ENCODE measurements at regions not wholly inside any gene's neighbourhood (a gene's known extent, or its start where the extent isn't known, plus 50 kb on each side); places are given as distances from the start of the nearest gene placed in this dataset.

DNA sequence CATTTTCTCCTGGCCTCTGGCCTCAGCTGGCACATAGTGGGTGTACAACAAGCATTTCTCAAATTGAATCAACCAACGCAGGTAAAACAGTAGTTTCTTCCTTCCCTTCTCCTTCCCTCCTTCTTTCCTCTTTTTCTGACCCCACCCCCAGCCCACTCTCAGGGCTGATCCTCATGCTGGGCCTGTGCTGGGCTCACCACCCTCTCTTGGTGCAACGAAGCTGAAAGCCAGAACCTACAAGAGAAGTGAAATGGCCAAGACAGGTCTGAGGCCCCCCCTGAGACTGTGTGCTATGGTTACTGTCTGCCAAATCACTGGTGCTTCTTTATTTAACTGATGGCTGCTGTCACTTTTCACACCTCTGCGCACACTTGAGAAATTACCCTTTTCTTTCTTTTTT is 53.0 kb upstream of the BOD1 start:
- Histone ChIP-seq H3K27me3 (ENCODE audit: control insufficient read depth in 1 of 2, insufficient read depth in 2 of 2, low read length in 2 of 2) (peaks cover 0 to 3% of the 10 kb centered on the region in 2 experiments), H3K9me3 (ENCODE audit: control insufficient read depth in 1 of 2, insufficient read depth in 1 of 2, low read length in 2 of 2) (peaks cover 0 to 9% of the 10 kb centered on the region in 2 experiments), H3K4me3 (ENCODE audit: low read length) (no peak overlapping the region), H3K4me1 (ENCODE audit: insufficient read depth, low read length) (no peaks in the 10 kb centered on the region), H3K36me3 (ENCODE audit: insufficient read depth, low read length) (no peaks in the 10 kb centered on the region), H3K27ac (ENCODE audit: low read depth in 1 of 2, low read length in 2 of 2) (no peak overlapping the region)
- no peaks in the 10 kb centered on the region for H3K36me3 Mint-ChIP-seq (ENCODE audit: low read depth)
- no peaks in the 10 kb centered on the region for H3K4me1 Mint-ChIP-seq (ENCODE audit: low read depth)
- H3K4me3 Mint-ChIP-seq, result no peak overlapping the region
- H3K9me3 Mint-ChIP-seq, result no peaks in the 10 kb centered on the region
- no peak for DNase-seq
- TF ChIP-seq, protein P1, sequence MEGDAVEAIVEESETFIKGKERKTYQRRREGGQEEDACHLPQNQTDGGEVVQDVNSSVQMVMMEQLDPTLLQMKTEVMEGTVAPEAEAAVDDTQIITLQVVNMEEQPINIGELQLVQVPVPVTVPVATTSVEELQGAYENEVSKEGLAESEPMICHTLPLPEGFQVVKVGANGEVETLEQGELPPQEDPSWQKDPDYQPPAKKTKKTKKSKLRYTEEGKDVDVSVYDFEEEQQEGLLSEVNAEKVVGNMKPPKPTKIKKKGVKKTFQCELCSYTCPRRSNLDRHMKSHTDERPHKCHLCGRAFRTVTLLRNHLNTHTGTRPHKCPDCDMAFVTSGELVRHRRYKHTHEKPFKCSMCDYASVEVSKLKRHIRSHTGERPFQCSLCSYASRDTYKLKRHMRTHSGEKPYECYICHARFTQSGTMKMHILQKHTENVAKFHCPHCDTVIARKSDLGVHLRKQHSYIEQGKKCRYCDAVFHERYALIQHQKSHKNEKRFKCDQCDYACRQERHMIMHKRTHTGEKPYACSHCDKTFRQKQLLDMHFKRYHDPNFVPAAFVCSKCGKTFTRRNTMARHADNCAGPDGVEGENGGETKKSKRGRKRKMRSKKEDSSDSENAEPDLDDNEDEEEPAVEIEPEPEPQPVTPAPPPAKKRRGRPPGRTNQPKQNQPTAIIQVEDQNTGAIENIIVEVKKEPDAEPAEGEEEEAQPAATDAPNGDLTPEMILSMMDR (IDR thresholded peaks at IDR 0.05), result no peak
- ATAC-seq (ENCODE audit: poor library complexity), result no peak
- intact Hi-C loops (cut with DNase I, micrococcal nuclease), result no loop called here
- peaks cover 17% of the 10 kb centered on the region for H3K27me3 Mint-ChIP-seq
- no peak overlapping the region for H3K27ac Mint-ChIP-seq
- ChIA-PET POLR2A (no interaction called here), CTCF (no interaction called here)

DNA sequence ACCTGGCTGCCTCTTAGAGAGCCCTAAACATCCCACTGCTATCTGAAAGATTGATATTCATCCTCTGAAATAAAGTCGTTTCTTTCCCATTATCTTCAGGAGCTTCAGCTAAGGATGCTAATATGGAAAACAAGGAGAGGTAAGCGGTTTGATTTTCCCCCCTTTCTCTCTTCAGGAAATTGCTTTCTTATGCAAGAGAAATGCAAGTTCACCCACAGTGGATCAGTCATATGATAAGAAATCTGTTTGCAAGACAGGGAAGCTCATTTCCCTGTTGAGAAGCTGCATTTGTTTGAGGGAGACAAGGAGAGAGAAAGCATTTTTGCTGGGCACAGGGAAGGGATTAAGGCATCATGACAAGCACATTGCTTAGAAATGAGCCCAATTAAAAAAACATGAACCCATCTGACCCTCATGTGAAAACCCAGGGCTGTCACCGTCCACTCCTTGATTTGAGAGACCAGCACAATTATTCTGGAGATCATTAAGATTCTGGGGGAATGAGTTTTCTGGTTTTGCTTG is 53.7 kb upstream of the BOD1 start:
- ChIA-PET CTCF (no interaction called here), POLR2A (no interaction called here)
- intact Hi-C loops (cut with DNase I, micrococcal nuclease), result no loop called here
- no peaks in the 10 kb centered on the region for H3K4me1 ChIP-seq (ENCODE audit: insufficient read depth, low read length)
- Mint-ChIP-seq H3K27me3 (peaks cover 17% of the 10 kb centered on the region), H3K9me3 (no peaks in the 10 kb centered on the region), H3K4me3 (no peak overlapping the region), H3K4me1 (ENCODE audit: low read depth) (no peaks in the 10 kb centered on the region), H3K36me3 (ENCODE audit: low read depth) (no peaks in the 10 kb centered on the region), H3K27ac (no peak overlapping the region)
- TF ChIP-seq, protein P1 (IDR thresholded peaks at IDR 0.05), result no peak
- H3K4me3 ChIP-seq (ENCODE audit: low read length), result no peak overlapping the region
- DNase-seq (no peak), ATAC-seq (ENCODE audit: poor library complexity) (no peak)
- peaks cover 0 to 5% of the 10 kb centered on the region in 2 experiments for H3K27me3 ChIP-seq (ENCODE audit: control insufficient read depth in 1 of 2, insufficient read depth in 2 of 2, low read length in 2 of 2)
- H3K27ac ChIP-seq (ENCODE audit: low read depth in 1 of 2, low read length in 2 of 2), result no peak overlapping the region
- no peaks in the 10 kb centered on the region for H3K36me3 ChIP-seq (ENCODE audit: insufficient read depth, low read length)
- peaks cover 7 to 16% of the 10 kb centered on the region in 2 experiments for H3K9me3 ChIP-seq (ENCODE audit: control insufficient read depth in 1 of 2, insufficient read depth in 1 of 2, low read length in 2 of 2)

DNA sequence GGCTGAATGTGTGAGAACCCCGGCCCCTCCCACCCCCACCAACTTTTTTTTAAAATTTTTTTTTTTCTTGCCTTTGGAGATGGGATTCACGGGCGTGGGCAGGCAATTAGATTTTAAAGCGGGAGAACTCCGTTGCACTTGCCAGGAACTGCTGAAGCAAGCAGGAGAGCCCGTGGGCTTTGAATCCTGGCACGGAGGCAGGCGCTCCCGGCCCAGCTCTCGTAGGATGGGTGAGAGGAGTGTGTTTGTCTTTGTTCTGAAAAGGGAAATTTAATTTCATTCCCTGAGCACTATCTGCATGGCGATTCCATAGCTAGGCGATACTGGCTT is 54.3 kb upstream of the BOD1 start:
- Mint-ChIP-seq H3K27ac (no peak overlapping the region), H3K27me3 (peaks cover 17% of the 10 kb centered on the region)
- CTCF ChIA-PET, result no interaction called here

More for the DNA sequence above, 54.3 kb upstream of the BOD1 start:
- Histone ChIP-seq H3K4me1 (ENCODE audit: insufficient read depth, low read length) (no peaks in the 10 kb centered on the region), H3K4me3 (ENCODE audit: low read length) (no peak overlapping the region), H3K27ac (ENCODE audit: low read depth in 1 of 2, low read length in 2 of 2) (no peak overlapping the region), H3K27me3 (ENCODE audit: control insufficient read depth in 1 of 2, insufficient read depth in 2 of 2, low read length in 2 of 2) (peaks cover 0 to 5% of the 10 kb centered on the region in 2 experiments), H3K36me3 (ENCODE audit: insufficient read depth, low read length) (no peaks in the 10 kb centered on the region), H3K9me3 (ENCODE audit: control insufficient read depth in 1 of 2, insufficient read depth in 1 of 2, low read length in 2 of 2) (peaks cover 10 to 21% of the 10 kb centered on the region in 2 experiments)
- H3K36me3 Mint-ChIP-seq (ENCODE audit: low read depth), result no peaks in the 10 kb centered on the region
- no peak overlapping the region for H3K4me3 Mint-ChIP-seq
- intact Hi-C loops (cut with DNase I, micrococcal nuclease), result no loop called here
- H3K9me3 Mint-ChIP-seq, result no peaks in the 10 kb centered on the region
- DNase-seq (no peak), ATAC-seq (ENCODE audit: poor library complexity) (no peak)
- TF ChIP-seq, protein P1 (IDR thresholded peaks at IDR 0.05), result no peak
- H3K4me1 Mint-ChIP-seq (ENCODE audit: low read depth), result no peaks in the 10 kb centered on the region
- POLR2A ChIA-PET, result no interaction called here

Measured in CD4-positive, alpha-beta T cell (primary cell).